Left ventricle myocardium superior (tissue), 1 donor: ENCODE measurements at regions not wholly inside any gene's neighbourhood (a gene's known extent, or its start where the extent isn't known, plus 50 kb on each side); places are given as distances from the start of the nearest gene placed in this dataset.
A peak's percentile ranks its signal among the peaks of the same experiment; 100 is the strongest.
"Not testable (repeated sequence)": the region's sequence is repeated elsewhere in the genome, so short reads cannot be mapped to it uniquely, and the experiment has no call there.

Experiments
- ATAC-seq: fragments of 200-7000 bp; cut with Tn5 transposase; one replicate; pipeline ENCODE4 v1.9.1; 2020; ENCODE audit warnings: mild to moderate bottlenecking, moderate library complexity
- DNase-seq: peaks from one replicate; pipeline ENCODE4 v3.0.0-alpha.2; 2020
- intact Hi-C: fragments of 100-400 bp; cut with micrococcal nuclease; formaldehyde crosslinking; loops from one replicate; pipeline ENCODE4 v1.11.0; 2022
- donor health status: DM: no; HTN: yes; CAD: no; lungs with severe emphysema.

- intact Hi-C loops = no loop called here
- ATAC-seq (no peak), DNase-seq (no peak)
These were observed 96.8 kb upstream of the WDR44 start for GRCh38 chrX:118249146-118249545.

GRCh38 chrX:118250445-118250844 is 95.5 kb upstream of the WDR44 start:
- DNase-seq = no peak
- no peak for ATAC-seq
- intact Hi-C loops = no loop called here

- intact Hi-C loops = no loop called here
- peak; percentile 71 for ATAC-seq
- DNase-seq = no peak
These were observed 94.6 kb upstream of the WDR44 start for GRCh38 chrX:118251271-118251670.

GRCh38 chrX:118252967-118253366 is 92.9 kb upstream of the WDR44 start:
- no peak for DNase-seq
- ATAC-seq = no peak
- intact Hi-C loops = no loop called here

GRCh38 chrX:118254611-118255010 is 91.3 kb upstream of the WDR44 start:
- ATAC-seq = no peak
- no peak for DNase-seq
- intact Hi-C loops = no loop called here

- intact Hi-C loops = no loop called here
- ATAC-seq = no peak
These were observed 90.0 kb upstream of the WDR44 start for GRCh38 chrX:118255921-118256320.

GRCh38 chrX:118257781-118258180 is 88.1 kb upstream of the WDR44 start:
- ATAC-seq (no peak), DNase-seq (no peak)
- intact Hi-C loops = no loop called here

More at GRCh38 chrX:118255921-118256320, 90.0 kb upstream of the WDR44 start:
- no peak for DNase-seq

- DNase-seq = no peak
- ATAC-seq = no peak
- intact Hi-C loops = no loop called here
These were observed 86.7 kb upstream of the WDR44 start for GRCh38 chrX:118259213-118259612.

GRCh38 chrX:118261151-118261550 is 84.8 kb upstream of the WDR44 start:
- DNase-seq = no peak
- intact Hi-C loops = no loop called here
- no peak for ATAC-seq

- intact Hi-C loops = no loop called here
- DNase-seq = no peak
- ATAC-seq = no peak
These were observed 74.1 kb upstream of the WDR44 start for GRCh38 chrX:118271775-118272174.

- no peak for ATAC-seq
- intact Hi-C loops = no loop called here
- DNase-seq = no peak
These were observed 73.7 kb upstream of the WDR44 start for GRCh38 chrX:118272242-118272641.

GRCh38 chrX:118286066-118286762 is 59.7 kb upstream of the WDR44 start:
- intact Hi-C loops = no loop called here
- DNase-seq (no peak), ATAC-seq (no peak)

- DNase-seq, intact Hi-C loops, ATAC-seq: not testable (repeated sequence)
These were observed 50.1 kb upstream of the WDR44 start for GRCh38 chrX:118295818-118296217.
